ENCODE measurements at regions not wholly inside any gene's neighbourhood (a gene's known extent, or its start where the extent isn't known, plus 50 kb on each side); places are given as distances from the start of the nearest gene placed in this dataset.

DNA sequence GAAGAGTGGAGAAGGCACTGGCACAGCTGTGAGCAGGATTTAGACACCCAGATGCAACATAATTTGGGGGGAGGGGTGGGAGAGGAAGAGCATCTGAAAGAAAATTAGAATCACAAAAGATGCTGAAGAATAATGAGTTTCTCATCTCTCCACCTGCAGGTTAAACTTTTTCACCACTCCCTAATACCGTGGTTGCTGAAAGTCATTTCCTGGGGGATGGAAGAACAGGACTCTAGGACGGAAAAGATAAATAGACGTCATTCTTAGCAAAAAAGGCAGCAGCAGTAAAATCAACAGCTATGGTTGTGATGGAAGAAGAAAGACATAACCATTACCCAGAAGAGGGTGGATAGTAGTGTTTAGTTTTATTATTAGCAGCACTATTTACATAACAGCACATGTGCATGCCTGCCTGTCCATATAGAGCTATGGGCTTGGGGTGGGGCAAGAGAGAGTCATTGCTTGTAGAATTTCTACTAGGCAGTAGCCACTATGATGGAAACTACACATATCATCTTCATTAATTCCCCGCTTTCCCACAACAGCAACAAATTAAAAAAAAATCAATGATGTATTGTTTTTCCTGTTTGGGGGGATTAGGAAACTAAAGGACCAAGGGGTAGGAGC is 212.2 kb downstream of the TRIB2 start:
- TF ChIP-seq, protein P1, sequence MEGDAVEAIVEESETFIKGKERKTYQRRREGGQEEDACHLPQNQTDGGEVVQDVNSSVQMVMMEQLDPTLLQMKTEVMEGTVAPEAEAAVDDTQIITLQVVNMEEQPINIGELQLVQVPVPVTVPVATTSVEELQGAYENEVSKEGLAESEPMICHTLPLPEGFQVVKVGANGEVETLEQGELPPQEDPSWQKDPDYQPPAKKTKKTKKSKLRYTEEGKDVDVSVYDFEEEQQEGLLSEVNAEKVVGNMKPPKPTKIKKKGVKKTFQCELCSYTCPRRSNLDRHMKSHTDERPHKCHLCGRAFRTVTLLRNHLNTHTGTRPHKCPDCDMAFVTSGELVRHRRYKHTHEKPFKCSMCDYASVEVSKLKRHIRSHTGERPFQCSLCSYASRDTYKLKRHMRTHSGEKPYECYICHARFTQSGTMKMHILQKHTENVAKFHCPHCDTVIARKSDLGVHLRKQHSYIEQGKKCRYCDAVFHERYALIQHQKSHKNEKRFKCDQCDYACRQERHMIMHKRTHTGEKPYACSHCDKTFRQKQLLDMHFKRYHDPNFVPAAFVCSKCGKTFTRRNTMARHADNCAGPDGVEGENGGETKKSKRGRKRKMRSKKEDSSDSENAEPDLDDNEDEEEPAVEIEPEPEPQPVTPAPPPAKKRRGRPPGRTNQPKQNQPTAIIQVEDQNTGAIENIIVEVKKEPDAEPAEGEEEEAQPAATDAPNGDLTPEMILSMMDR (IDR thresholded peaks at IDR 0.05) = no peak
- TF ChIP-seq POLR2A (IDR thresholded peaks at IDR 0.05) = no peak
- TF ChIP-seq EP300 (IDR thresholded peaks at IDR 0.05) = peak in 1 of 2 donors; percentile 19

Data from tibial nerve (tissue), 4 donors.